SK-N-SH (cell line): ENCODE measurements at regions not wholly inside any gene's neighbourhood (a gene's known extent, or its start where the extent isn't known, plus 50 kb on each side); places are given as distances from the start of the nearest gene placed in this dataset.

ENCODE experiments used
- CTCF ChIP-seq: fragments of 200-600 bp; sonication (generic); IDR thresholded peaks from 2 replicates; pipeline ENCODE4 v1.6.1; 2017; ENCODE audit warnings: antibody characterized with exemption, mild to moderate bottlenecking, moderate library complexity
- POLR2AphosphoS5 ChIP-seq: IDR thresholded peaks from 2 replicates; pipeline ENCODE4 v1.6.1; 2012; ENCODE audit warnings: low read depth, low read length
- RCOR1 ChIP-seq: fragments of 150-350 bp; IDR thresholded peaks from 2 replicates; pipeline ENCODE4 v1.6.1; 2017; ENCODE audit warnings: antibody characterized with exemption, low read length
- REST ChIP-seq: IDR thresholded peaks from 2 replicates; pipeline ENCODE4 v1.6.1; 2012; ENCODE audit warnings: mild to moderate bottlenecking, low read depth, low read length, moderate library complexity

GRCh38 chr13:33934951-33935371, 117.0 kb downstream of the RFC3 start:
- no peak for TF ChIP-seq CTCF
- no peak for TF ChIP-seq RCOR1
- peak; percentile 47; the same call in 1 of the 2 replicates for TF ChIP-seq POLR2AphosphoS5
- TF ChIP-seq REST = no peak
